GM12878 (cell line): ENCODE measurements at regions not wholly inside any gene's neighbourhood (a gene's known extent, or its start where the extent isn't known, plus 50 kb on each side); places are given as distances from the start of the nearest gene placed in this dataset.

ENCODE experiments used
- ATAC-seq: fragments of 200-7000 bp; cut with Tn5 transposase; 3 replicates; pipeline ENCODE4 v1.9.1; 2020; ENCODE audit warnings: mild to moderate bottlenecking, moderate library complexity
- BruUV-seq: library from RNA; stranded (reverse); fragments of 400-500 nt; replicated peaks from 2 replicates; lab custom pipeline; 2021; lab: Mats Ljungman, UMichigan
- CTCF ChIA-PET: fragments of 300-600 bp; sonication (Branson Sonifier 250); formaldehyde crosslinking; extraction: SDS; loops from one replicate; lab custom pipeline; 2021; ENCODE audit warnings: inconsistent platforms; lab: Yijun Ruan, JAX
- POLR2A ChIA-PET: fragments of 350-600 bp; formaldehyde crosslinking; extraction: SDS; loops from one replicate; lab custom pipeline; 2021; ENCODE audit warnings: inconsistent platforms; lab: Charles Lee
- RAD21 ChIA-PET: fragments of 300-600 bp; sonication (Branson Sonifier 250); formaldehyde crosslinking; loops from one replicate; lab custom pipeline; 2023; ENCODE audit warnings: antibody characterized with exemption; ENCODE audit not compliant: unreplicated experiment; lab: Charles Lee
- SMC1A ChIA-PET: fragments of 300-600 bp; sonication (Branson Sonifier 250); formaldehyde crosslinking; loops from one replicate; lab custom pipeline; 2023; ENCODE audit not compliant: unreplicated experiment, uncharacterized antibody; lab: Charles Lee
- DNase-seq: peaks from one replicate; pipeline ENCODE4 v3.0.0-alpha.2; 2011; ENCODE audit warnings: low read depth, low spot score
- FAIRE-seq: peaks from 3 replicates; lab custom pipeline; 2011; peaks lifted over from hg19 to GRCh38; lab: Jason Lieb, UNC
- H2AFZ ChIP-seq: 2 replicates; pipeline ENCODE4 v1.6.0; 2011; ENCODE audit warnings: low read depth, low read length, control low read depth; ENCODE audit not compliant: control insufficient read depth
- H3K27ac ChIP-seq: 2 replicates; pipeline ENCODE4 v1.5.1; 2011; ENCODE audit warnings: control low read depth; ENCODE audit not compliant: control insufficient read depth, insufficient read depth
- H3K27me3 ChIP-seq, 2 experiments: replicated peaks in 1 of 2; 2 replicates each; pipeline versions ENCODE4 v1.6.0 to v1.6.1; 2011; ENCODE audit warnings: low read length in 1 of 2; ENCODE audit not compliant: control insufficient read depth in 2 of 2, insufficient read depth in 2 of 2
- H3K36me3 ChIP-seq, 2 experiments: 2 replicates each; pipeline ENCODE4 v1.5.1; 2011; ENCODE audit warnings: low read length in 1 of 2; ENCODE audit not compliant: control insufficient read depth in 2 of 2, insufficient read depth in 2 of 2
- H3K4me1 ChIP-seq: 2 replicates; pipeline ENCODE4 v1.6.1; 2011; ENCODE audit warnings: mild to moderate bottlenecking, low read length, moderate library complexity, mixed read lengths; ENCODE audit not compliant: control insufficient read depth, insufficient read depth
- H3K4me2 ChIP-seq: 2 replicates; pipeline ENCODE4 v1.6.0; 2011; ENCODE audit warnings: control low read depth; ENCODE audit not compliant: control insufficient read depth, insufficient read depth
- H3K4me3 ChIP-seq: fragments of 200-600 bp; sonication (generic); 2 replicates; pipeline ENCODE4 v1.5.1; 2016
- H3K79me2 ChIP-seq: 2 replicates; pipeline ENCODE4 v1.6.0; 2011; ENCODE audit warnings: low read length; ENCODE audit not compliant: control insufficient read depth, insufficient read depth
- H3K9ac ChIP-seq: 2 replicates; pipeline ENCODE4 v1.8.0; 2011; ENCODE audit warnings: low read length, control low read depth, mixed read lengths; ENCODE audit not compliant: control insufficient read depth, insufficient read depth
- H3K9me3 ChIP-seq: replicated peaks from 3 replicates; pipeline ENCODE4 v1.5.1; 2011; ENCODE audit warnings: mild to moderate bottlenecking, low read length; ENCODE audit not compliant: control insufficient read depth, insufficient read depth
- H4K20me1 ChIP-seq: 2 replicates; pipeline ENCODE4 v1.6.0; 2011; ENCODE audit not compliant: control insufficient read depth, insufficient read depth
- EED ChIP-seq: sonication (generic); IDR thresholded peaks from 2 replicates; pipeline ENCODE4 v1.6.1; 2016; ENCODE audit warnings: antibody characterized with exemption, low read depth
- GATAD2B ChIP-seq: fragments of 450-650 bp; conservative IDR thresholded peaks from 2 replicates; pipeline ENCODE4 v1.6.1; 2017; ENCODE audit warnings: low read depth, mild to moderate bottlenecking, moderate library complexity
- MEF2B ChIP-seq: fragments of 450-650 bp; IDR thresholded peaks from 2 replicates; pipeline ENCODE4 v1.6.1; 2018; ENCODE audit warnings: mild to moderate bottlenecking, moderate library complexity; ENCODE audit not compliant: partially characterized antibody, poor library complexity, severe bottlenecking
- SMAD5 ChIP-seq: IDR thresholded peaks from 2 replicates; pipeline ENCODE4 v1.6.1; 2016; ENCODE audit warnings: antibody characterized with exemption, low read depth
- SUPT20H ChIP-seq: IDR thresholded peaks from 2 replicates; pipeline ENCODE4 v1.6.1; 2011; ENCODE audit warnings: low read depth, mild to moderate bottlenecking, low read length, moderate library complexity, borderline replicate concordance; ENCODE audit not compliant: control insufficient read depth
- TCF7 ChIP-seq: IDR thresholded peaks from 2 replicates; pipeline ENCODE4 v1.6.1; 2014; ENCODE audit warnings: antibody characterized with exemption, borderline replicate concordance
- WGBS: methylation state at CpG from one replicate; pipeline ENCODE4 v1.1.6; 2016; ENCODE audit warnings: low lambda C conversion rate; ENCODE audit not compliant: insufficient replicate concordance, insufficient coverage; ENCODE audit errors: missing lambda C conversion rate; 5-methylcytosine and 5-hydroxymethylcytosine counted together
- in situ Hi-C: fragments of 300-500 bp; cut with MboI; formaldehyde crosslinking; loops from 9 replicates; pipeline ENCODE4 v1.14.3; 2018; ENCODE audit warnings: mixed read lengths
- intact Hi-C: fragments of 100-400 bp; cut with micrococcal nuclease; formaldehyde crosslinking; loops from one replicate; pipeline ENCODE4 v1.14.2; 2022; ENCODE audit not compliant: unreplicated experiment
- TF ChIP-seq, protein P1 (sequence below): fragments of 450-650 bp; IDR thresholded peaks from 2 replicates; pipeline ENCODE4 v1.6.1; 2017; ENCODE audit warnings: borderline replicate concordance

DNA sequence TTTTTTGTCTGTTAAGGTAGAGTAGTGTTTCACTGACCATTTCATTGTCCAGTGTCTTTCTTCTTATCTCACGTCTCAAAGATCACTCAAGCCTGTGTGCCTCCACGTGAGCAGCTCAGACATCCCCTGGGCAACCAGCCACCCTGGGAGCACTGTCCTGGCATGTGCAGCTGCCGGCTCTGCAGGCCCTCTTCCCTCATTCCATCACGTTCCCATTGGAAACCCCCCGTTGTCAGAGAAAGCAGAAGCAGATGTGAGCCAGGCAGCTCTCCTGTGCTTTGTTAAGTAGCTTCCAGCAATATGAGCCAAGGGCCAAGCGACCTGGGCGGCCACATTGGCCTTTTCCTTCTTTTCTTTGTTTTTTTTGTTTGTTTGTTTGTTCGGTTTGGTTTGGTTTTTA is 233.2 kb upstream of the SYNDIG1 start:
- CTCF ChIA-PET = no interaction called here
- no peak overlapping the region for H3K27ac ChIP-seq
- H3K9me3 ChIP-seq = no peaks in the 10 kb centered on the region
- H3K36me3 ChIP-seq = no peaks in the 10 kb centered on the region
- FAIRE-seq (no peak), ATAC-seq (no peak), DNase-seq (no peak)
- intact Hi-C loops (no loop called here), in situ Hi-C loops (no loop called here)
- 23% methylated on average over 7 of the region's 8 CpGs for WGBS
- H3K79me2 ChIP-seq = no peaks in the 10 kb centered on the region
- no peaks in the 10 kb centered on the region; a peak in 1 of 4 replicates for H3K27me3 ChIP-seq
- RAD21 ChIA-PET = no interaction called here
- TF ChIP-seq, protein P1, sequence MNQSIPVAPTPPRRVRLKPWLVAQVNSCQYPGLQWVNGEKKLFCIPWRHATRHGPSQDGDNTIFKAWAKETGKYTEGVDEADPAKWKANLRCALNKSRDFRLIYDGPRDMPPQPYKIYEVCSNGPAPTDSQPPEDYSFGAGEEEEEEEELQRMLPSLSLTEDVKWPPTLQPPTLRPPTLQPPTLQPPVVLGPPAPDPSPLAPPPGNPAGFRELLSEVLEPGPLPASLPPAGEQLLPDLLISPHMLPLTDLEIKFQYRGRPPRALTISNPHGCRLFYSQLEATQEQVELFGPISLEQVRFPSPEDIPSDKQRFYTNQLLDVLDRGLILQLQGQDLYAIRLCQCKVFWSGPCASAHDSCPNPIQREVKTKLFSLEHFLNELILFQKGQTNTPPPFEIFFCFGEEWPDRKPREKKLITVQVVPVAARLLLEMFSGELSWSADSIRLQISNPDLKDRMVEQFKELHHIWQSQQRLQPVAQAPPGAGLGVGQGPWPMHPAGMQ = no peak
- TF ChIP-seq GATAD2B = no peak
- no peak for TF ChIP-seq EED
- no peak for TF ChIP-seq SMAD5
- TF ChIP-seq TCF7 = no peak
- no peak for TF ChIP-seq MEF2B
- no peak for TF ChIP-seq SUPT20H
- no TSS peak for BruUV-seq
- H4K20me1 ChIP-seq = no peaks in the 10 kb centered on the region
- SMC1A ChIA-PET = no interaction called here
- H3K9ac ChIP-seq = no peak overlapping the region
- no peaks in the 10 kb centered on the region for H3K4me1 ChIP-seq
- no peak overlapping the region for H3K4me2 ChIP-seq
- POLR2A ChIA-PET = no interaction called here
- no peak overlapping the region for H2AFZ ChIP-seq
- no peak overlapping the region for H3K4me3 ChIP-seq
